ENCODE measurements at regions not wholly inside any gene's neighbourhood (a gene's known extent, or its start where the extent isn't known, plus 50 kb on each side); places are given as distances from the start of the nearest gene placed in this dataset.
A peak's percentile ranks its signal among the peaks of the same experiment; 100 is the strongest.

GRCh38 chr7:18356191-18356645, 139.3 kb upstream of the HDAC9 start:
- in situ Hi-C loops (cut with HindIII; ENCODE audit: low pct_unique_long_range_greater_than_20kb, low sequenced_read_pairs): loop anchor here (25.0 kb wide), 1 partner anchor 131 kb away; the partner anchor contains the start of gene HDAC9

GRCh38 chr7:18357691-18358090, 137.9 kb upstream of the HDAC9 start:
- DNase-seq (ENCODE audit: low read depth, low spot score): peak; percentile 83
- in situ Hi-C loops (cut with HindIII; ENCODE audit: low pct_unique_long_range_greater_than_20kb, low sequenced_read_pairs): loop anchor here (25.0 kb wide), 1 partner anchor 130 kb away; the partner anchor contains the start of gene HDAC9

More at GRCh38 chr7:18356191-18356645, 139.3 kb upstream of the HDAC9 start:
- DNase-seq (ENCODE audit: low read depth, low spot score): peak; percentile 76

- DNase-seq (ENCODE audit: low read depth, low spot score): peak; percentile 26
Observed at GRCh38 chr7:18361756-18362155, 133.8 kb upstream of the HDAC9 start.

GRCh38 chr7:18363751-18364380, 131.7 kb upstream of the HDAC9 start:
- in situ Hi-C loops (cut with HindIII; ENCODE audit: low pct_unique_long_range_greater_than_20kb, low sequenced_read_pairs): loop anchor here (10.0 to 25.0 kb wide), 2 partner anchors 123 to 301 kb away; partner anchors contain the start of gene HDAC9
- DNase-seq (ENCODE audit: low read depth, low spot score): no peak

More at GRCh38 chr7:18361756-18362155, 133.8 kb upstream of the HDAC9 start:
- in situ Hi-C loops (cut with HindIII; ENCODE audit: low pct_unique_long_range_greater_than_20kb, low sequenced_read_pairs): loop anchor here (10.0 to 25.0 kb wide), 2 partner anchors 126 to 303 kb away; partner anchors contain the start of gene HDAC9

GRCh38 chr7:18364396-18364795, 131.2 kb upstream of the HDAC9 start:
- in situ Hi-C loops (cut with HindIII; ENCODE audit: low pct_unique_long_range_greater_than_20kb, low sequenced_read_pairs): loop anchor here (10.0 to 25.0 kb wide), 2 partner anchors 123 to 300 kb away; partner anchors contain the start of gene HDAC9
- DNase-seq (ENCODE audit: low read depth, low spot score): no peak

- DNase-seq (ENCODE audit: low read depth, low spot score): no peak
- in situ Hi-C loops (cut with HindIII; ENCODE audit: low pct_unique_long_range_greater_than_20kb, low sequenced_read_pairs): loop anchor here (10.0 to 25.0 kb wide), 2 partner anchors 121 to 298 kb away; partner anchors contain the start of gene HDAC9
Observed at GRCh38 chr7:18366394-18366793, 129.2 kb upstream of the HDAC9 start.

- in situ Hi-C loops (cut with HindIII; ENCODE audit: low pct_unique_long_range_greater_than_20kb, low sequenced_read_pairs): loop anchor here (10.0 to 25.0 kb wide), 2 partner anchors 118 to 296 kb away; partner anchors contain the start of gene HDAC9
- DNase-seq (ENCODE audit: low read depth, low spot score): no peak
Observed at GRCh38 chr7:18369011-18369410, 126.5 kb upstream of the HDAC9 start.

- in situ Hi-C loops (cut with HindIII; ENCODE audit: low pct_unique_long_range_greater_than_20kb, low sequenced_read_pairs): loop anchor here (25.0 kb wide), 1 partner anchor 117 kb away; the partner anchor contains the start of gene HDAC9
- DNase-seq (ENCODE audit: low read depth, low spot score): no peak
Observed at GRCh38 chr7:18370633-18371032, 124.9 kb upstream of the HDAC9 start.

- DNase-seq (ENCODE audit: low read depth, low spot score): peak; percentile 63
- in situ Hi-C loops (cut with HindIII; ENCODE audit: low pct_unique_long_range_greater_than_20kb, low sequenced_read_pairs): no loop called here
Observed at GRCh38 chr7:18378989-18379605, 116.5 kb upstream of the HDAC9 start.

- DNase-seq (ENCODE audit: low read depth, low spot score): no peak
- in situ Hi-C loops (cut with HindIII; ENCODE audit: low pct_unique_long_range_greater_than_20kb, low sequenced_read_pairs): no loop called here
Observed at GRCh38 chr7:18384491-18385143, 110.9 kb upstream of the HDAC9 start.

GRCh38 chr7:18386607-18387006, 108.9 kb upstream of the HDAC9 start:
- in situ Hi-C loops (cut with HindIII; ENCODE audit: low pct_unique_long_range_greater_than_20kb, low sequenced_read_pairs): no loop called here
- peak; percentile 25 for DNase-seq (ENCODE audit: low read depth, low spot score)

GRCh38 chr7:18387191-18387735, 108.3 kb upstream of the HDAC9 start:
- no peak for DNase-seq (ENCODE audit: low read depth, low spot score)
- in situ Hi-C loops (cut with HindIII; ENCODE audit: low pct_unique_long_range_greater_than_20kb, low sequenced_read_pairs): no loop called here

GRCh38 chr7:18390535-18390907, 105.0 kb upstream of the HDAC9 start:
- in situ Hi-C loops (cut with HindIII; ENCODE audit: low pct_unique_long_range_greater_than_20kb, low sequenced_read_pairs): no loop called here
- DNase-seq (ENCODE audit: low read depth, low spot score): no peak

GRCh38 chr7:18393465-18394118, 102.0 kb upstream of the HDAC9 start:
- peak; percentile 58 for DNase-seq (ENCODE audit: low read depth, low spot score)
- in situ Hi-C loops (cut with HindIII; ENCODE audit: low pct_unique_long_range_greater_than_20kb, low sequenced_read_pairs): no loop called here

- no peak for DNase-seq (ENCODE audit: low read depth, low spot score)
- in situ Hi-C loops (cut with HindIII; ENCODE audit: low pct_unique_long_range_greater_than_20kb, low sequenced_read_pairs): no loop called here
Observed at GRCh38 chr7:18395868-18396267, 99.7 kb upstream of the HDAC9 start.

GRCh38 chr7:18396953-18397352, 98.6 kb upstream of the HDAC9 start:
- in situ Hi-C loops (cut with HindIII; ENCODE audit: low pct_unique_long_range_greater_than_20kb, low sequenced_read_pairs): no loop called here
- DNase-seq (ENCODE audit: low read depth, low spot score): no peak

- in situ Hi-C loops (cut with HindIII; ENCODE audit: low pct_unique_long_range_greater_than_20kb, low sequenced_read_pairs): no loop called here
- no peak for DNase-seq (ENCODE audit: low read depth, low spot score)
Observed at GRCh38 chr7:18399436-18400235, 95.9 kb upstream of the HDAC9 start.
